ENCODE measurements at regions not wholly inside any gene's neighbourhood (a gene's known extent, or its start where the extent isn't known, plus 50 kb on each side); places are given as distances from the start of the nearest gene placed in this dataset.

DNA sequence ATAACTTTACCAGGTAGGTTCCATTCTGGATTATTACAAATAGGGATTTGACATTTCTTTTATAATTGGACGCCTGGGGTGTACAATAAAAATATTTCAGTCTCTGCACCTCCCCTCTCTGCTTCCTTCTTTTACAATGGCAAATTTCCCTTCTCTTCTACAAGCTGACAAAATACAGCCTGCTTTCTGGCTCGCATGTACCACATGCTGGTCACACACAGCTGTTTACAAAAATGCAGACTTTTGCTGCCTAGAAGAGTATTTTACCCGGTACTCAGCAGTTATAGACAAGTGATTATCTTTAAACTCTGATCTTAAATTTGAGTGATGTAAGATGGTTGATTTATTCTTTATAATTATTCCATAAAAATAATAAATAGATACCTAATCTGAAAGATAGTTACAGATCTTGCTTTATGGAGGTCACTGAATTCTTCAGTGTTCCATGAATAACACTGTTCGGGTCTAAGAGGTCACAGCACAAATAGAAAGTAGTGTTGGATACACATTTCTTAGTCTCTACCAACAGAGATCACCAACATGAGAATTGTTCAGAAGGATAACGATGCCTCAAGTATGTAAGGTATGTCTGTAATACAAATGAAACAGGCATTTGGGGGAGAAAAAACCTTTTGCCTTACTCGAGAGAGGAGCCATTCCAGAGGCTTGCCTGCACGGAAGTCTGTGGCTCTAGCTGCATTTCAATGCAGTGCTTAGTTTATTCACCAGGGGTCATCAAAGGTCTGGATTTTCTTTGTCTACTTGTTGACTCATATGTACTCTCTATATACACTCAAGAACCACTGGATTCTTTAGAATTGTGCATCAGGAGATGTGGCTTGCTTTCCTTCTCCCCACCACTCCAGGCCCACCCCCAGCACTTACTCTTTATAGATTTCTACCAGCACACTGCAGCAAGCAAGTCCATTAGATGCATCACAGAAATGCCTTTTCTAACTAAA is 206.6 kb upstream of the RFX3 start:
- H3K27me3 ChIP-seq (ENCODE audit: control insufficient read depth in 1 of 2, insufficient read depth in 2 of 2, low read length in 2 of 2): no peaks in the 10 kb centered on the region
- H2AFZ ChIP-seq (ENCODE audit: low read length): peak overlapping the region; percentile 86
- ATAC-seq: peak; percentile 100
- POLR2A ChIA-PET: no interaction called here
- H3K36me3 ChIP-seq (replicated peaks in 1 of 2; ENCODE audit: control insufficient read depth in 1 of 2, insufficient read depth in 2 of 2, low read length in 2 of 2): no peaks in the 10 kb centered on the region
- no peaks in the 10 kb centered on the region for H3K9me3 ChIP-seq (ENCODE audit: low read length)
- 0 out of 2 replicates have a peak overlapping the region, but pooled peaks have one; percentile 34 for H3K9ac ChIP-seq (ENCODE audit: insufficient read depth, low read depth, low read length)
- CTCF ChIA-PET (ENCODE audit: low intra/inter-chr PET ratio, low total read pairs): interaction anchor here (1.4 to 2.0 kb wide), 2 partner anchors 386 to 634 kb away, joined by 8 to 12 read pairs; no protein-coding TSS in a partner anchor
- peak overlapping the region; percentile 72 for H3K4me2 ChIP-seq (ENCODE audit: low read depth, low read length)
- WGBS (ENCODE audit: low lambda C conversion rate): 19% methylated on average over 7 of the region's 7 CpGs
- peak; percentile 81 for FAIRE-seq
- 0 out of 2 replicates have a peak, but pooled peaks have one; percentile 22 for TF ChIP-seq PPARG (CRISPR knock-in tag; conservative IDR thresholded peaks at IDR 0.05)
- TF ChIP-seq MXI1 (IDR thresholded peaks at IDR 0.05; ENCODE audit: borderline replicate concordance, low read depth, low read length): 0 out of 3 replicates have a peak, but pooled peaks have one; percentile 21
- peak; percentile 24; the same call in 1 of the 2 replicates for TF ChIP-seq FOSL2 (CRISPR knock-in tag; IDR thresholded peaks at IDR 0.05)
- TF ChIP-seq SMC3 (IDR thresholded peaks at IDR 0.05; ENCODE audit: low read length): peak; percentile 96
- TF ChIP-seq ZNF616 (CRISPR knock-in tag; IDR thresholded peaks at IDR 0.05; ENCODE audit: low read depth): no peak
- TF ChIP-seq ZNF792 (CRISPR knock-in tag; IDR thresholded peaks at IDR 0.05): no peak
- TF ChIP-seq FOXA3 (CRISPR knock-in tag; IDR thresholded peaks at IDR 0.05): peak; percentile 66
- TF ChIP-seq CTCF (CRISPR knock-in tag; IDR thresholded peaks at IDR 0.05): peak; percentile 82
- TF ChIP-seq SOX5 (CRISPR knock-in tag; IDR thresholded peaks at IDR 0.05; ENCODE audit: borderline replicate concordance): peak; percentile 20; the same call in 1 of the 2 replicates
- peak; percentile 91 for TF ChIP-seq STAG1 (CRISPR knock-in tag; IDR thresholded peaks at IDR 0.05)
- peak; percentile 85 for TF ChIP-seq RAD21 (CRISPR knock-in tag; IDR thresholded peaks at IDR 0.05)
- no peak for TF ChIP-seq FOXA1 (IDR thresholded peaks at IDR 0.05)
- TF ChIP-seq FOXA1 (CRISPR knock-in tag; IDR thresholded peaks at IDR 0.05): peak; percentile 84
- 0 out of 2 replicates have a peak, but pooled peaks have one; percentile 19 for TF ChIP-seq IKZF5 (CRISPR knock-in tag; IDR thresholded peaks at IDR 0.05)
- TF ChIP-seq GMEB2 (CRISPR knock-in tag; IDR thresholded peaks at IDR 0.05; ENCODE audit: low read depth): no peak
- TF ChIP-seq MYNN (CRISPR knock-in tag; IDR thresholded peaks at IDR 0.05; ENCODE audit: low read depth): no peak
- 0 out of 2 replicates have a peak, but pooled peaks have one; percentile 45 for TF ChIP-seq ELF3 (CRISPR knock-in tag; IDR thresholded peaks at IDR 0.05)
- TF ChIP-seq KDM5B (CRISPR knock-in tag; IDR thresholded peaks at IDR 0.05; ENCODE audit: borderline replicate concordance): no peak
- peak; percentile 17; the same call in 1 of the 2 replicates for TF ChIP-seq ARID3A (IDR thresholded peaks at IDR 0.05; ENCODE audit: low read depth, low read length)
- no peaks in the 10 kb centered on the region for H3K4me1 ChIP-seq (ENCODE audit: insufficient read depth, low read length)
- H3K79me2 ChIP-seq (ENCODE audit: insufficient read depth, low read length): no peaks in the 10 kb centered on the region
- in situ Hi-C loops (cut with HindIII; ENCODE audit: extremely low pct_ligation_motif_present, low pct_unique_long_range_greater_than_20kb) (loop anchor here (5.0 to 10.0 kb wide), 2 partner anchors 385 to 602 kb away; no protein-coding TSS in a partner anchor), intact Hi-C loops (cut with micrococcal nuclease; ENCODE audit: unreplicated experiment) (loop anchor here (1.0 to 10.0 kb wide), 8 partner anchors 265 to 642 kb away; no protein-coding TSS in a partner anchor)
- peak; percentile 70 for DNase-seq (ENCODE audit: low spot score)
- no peaks in the 10 kb centered on the region for H4K20me1 ChIP-seq (ENCODE audit: insufficient read depth, low read length)
- no TSS peak for BruUV-seq (replicated peaks)
- peak overlapping the region; percentile 10 to 40 (median 34); a peak in 4 of 6 replicates for H3K4me3 ChIP-seq (replicated peaks in 1 of 3; ENCODE audit: insufficient read depth in 1 of 3, low read depth in 2 of 3, low read length in 3 of 3)
- no peak overlapping the region for H3K27ac ChIP-seq (ENCODE audit: extremely low read length, insufficient read depth, low read length)

Measured in HepG2 (cell line).